Astrocyte (in vitro differentiated cells and primary cell): ENCODE measurements at regions not wholly inside any gene's neighbourhood (a gene's known extent, or its start where the extent isn't known, plus 50 kb on each side); places are given as distances from the start of the nearest gene placed in this dataset.

Experiments
- CTCF ChIP-seq: IDR thresholded peaks from 2 replicates; pipeline ENCODE4 v1.5.1; 2011; ENCODE audit warnings: low read depth, mild to moderate bottlenecking, inconsistent platforms, low read length, moderate library complexity; ENCODE audit not compliant: insufficient read depth
- EZH2 ChIP-seq: IDR thresholded peaks from 2 replicates; pipeline ENCODE4 v1.6.1; 2012; ENCODE audit warnings: mild to moderate bottlenecking, low read length, inconsistent platforms; ENCODE audit not compliant: insufficient read depth

GRCh38 chr20:51326201-51326819 lies 216.2 kb downstream of the NFATC2 start:
- peak; percentile 57 for TF ChIP-seq CTCF
- no peak for TF ChIP-seq EZH2
